Peyer's patch (tissue), 4 donors: ENCODE measurements at regions not wholly inside any gene's neighbourhood (a gene's known extent, or its start where the extent isn't known, plus 50 kb on each side); places are given as distances from the start of the nearest gene placed in this dataset.

ENCODE experiments used
- POLR2A ChIP-seq, 2 donors: fragments of 450-650 bp; IDR thresholded peaks; one replicate each; pipeline ENCODE4 v1.5.1; 2017; ENCODE audit warnings: antibody characterized with exemption in 2 of 2, mild to moderate bottlenecking in 2 of 2, moderate library complexity in 2 of 2
- TF ChIP-seq, protein P1 (sequence below), 6 experiments: fragments of 450-650 bp in 4 of 6; fragments of 200-600 bp in 2 of 6; sonication (generic) in 1 of 6; IDR thresholded peaks; one replicate each; pipeline ENCODE4 v1.5.1; 2017 to 2019; ENCODE audit warnings: antibody characterized with exemption in 6 of 6, mild to moderate bottlenecking in 3 of 6, moderate library complexity in 1 of 6

DNA sequence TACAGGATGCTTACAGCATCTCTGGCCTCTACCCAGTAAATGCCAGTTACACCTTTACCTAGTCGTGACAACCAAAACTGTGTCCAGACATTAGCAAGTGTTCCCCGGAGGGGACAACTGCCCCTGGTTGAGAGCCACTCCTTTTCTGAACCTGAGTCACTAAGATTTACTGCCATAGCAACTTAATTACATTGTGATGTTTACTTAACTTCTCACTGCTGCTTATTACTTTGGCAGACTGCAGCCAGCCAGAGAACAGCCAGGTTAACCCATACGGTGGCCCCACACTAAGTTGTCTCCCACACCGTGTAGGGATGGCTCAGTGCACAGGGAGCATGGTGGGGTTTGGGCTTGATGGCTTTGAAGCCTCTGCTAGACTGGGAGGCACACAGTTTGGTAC lies 204.7 kb upstream of the SULF2 start:
- TF ChIP-seq, protein P1, sequence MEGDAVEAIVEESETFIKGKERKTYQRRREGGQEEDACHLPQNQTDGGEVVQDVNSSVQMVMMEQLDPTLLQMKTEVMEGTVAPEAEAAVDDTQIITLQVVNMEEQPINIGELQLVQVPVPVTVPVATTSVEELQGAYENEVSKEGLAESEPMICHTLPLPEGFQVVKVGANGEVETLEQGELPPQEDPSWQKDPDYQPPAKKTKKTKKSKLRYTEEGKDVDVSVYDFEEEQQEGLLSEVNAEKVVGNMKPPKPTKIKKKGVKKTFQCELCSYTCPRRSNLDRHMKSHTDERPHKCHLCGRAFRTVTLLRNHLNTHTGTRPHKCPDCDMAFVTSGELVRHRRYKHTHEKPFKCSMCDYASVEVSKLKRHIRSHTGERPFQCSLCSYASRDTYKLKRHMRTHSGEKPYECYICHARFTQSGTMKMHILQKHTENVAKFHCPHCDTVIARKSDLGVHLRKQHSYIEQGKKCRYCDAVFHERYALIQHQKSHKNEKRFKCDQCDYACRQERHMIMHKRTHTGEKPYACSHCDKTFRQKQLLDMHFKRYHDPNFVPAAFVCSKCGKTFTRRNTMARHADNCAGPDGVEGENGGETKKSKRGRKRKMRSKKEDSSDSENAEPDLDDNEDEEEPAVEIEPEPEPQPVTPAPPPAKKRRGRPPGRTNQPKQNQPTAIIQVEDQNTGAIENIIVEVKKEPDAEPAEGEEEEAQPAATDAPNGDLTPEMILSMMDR (IDR thresholded peaks at IDR 0.05), result no peak
- no peak for TF ChIP-seq POLR2A (IDR thresholded peaks at IDR 0.05)
